Non-pigmented ciliary epithelial cell (primary cell): ENCODE measurements at regions not wholly inside any gene's neighbourhood (a gene's known extent, or its start where the extent isn't known, plus 50 kb on each side); places are given as distances from the start of the nearest gene placed in this dataset.

Experiments used
- DNase-seq: peaks from one replicate; pipeline ENCODE4 v3.0.0-alpha.2; 2010; ENCODE audit warnings: low read depth

DNA sequence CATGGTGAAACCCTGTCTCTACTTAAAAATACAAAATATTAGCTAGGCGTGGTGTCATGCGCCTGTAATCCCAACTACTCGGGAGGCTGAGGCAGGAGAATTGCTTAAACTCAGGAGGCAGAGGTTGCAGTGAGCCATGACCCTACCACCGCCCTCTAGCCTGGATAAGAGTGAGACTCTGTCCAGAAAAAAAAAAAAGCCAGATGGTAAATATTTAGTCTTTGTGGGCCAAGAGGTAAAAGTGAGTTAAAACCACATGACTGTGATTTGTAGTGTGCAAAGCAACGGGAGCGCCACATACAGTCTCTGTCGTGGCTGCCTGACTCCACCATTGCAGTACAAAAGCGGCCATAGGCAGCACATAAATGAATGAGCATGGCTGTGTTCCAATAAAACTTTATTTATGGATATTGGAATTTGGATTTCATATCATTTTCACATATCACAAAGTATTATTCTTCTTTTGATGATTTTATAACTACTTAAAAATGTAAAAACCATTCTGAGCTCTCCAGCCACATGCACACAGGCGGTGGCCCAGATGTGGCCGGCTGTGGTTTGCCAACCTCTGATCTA lies 51.8 kb upstream of the CASZ1 start:
- no peak for DNase-seq

DNA sequence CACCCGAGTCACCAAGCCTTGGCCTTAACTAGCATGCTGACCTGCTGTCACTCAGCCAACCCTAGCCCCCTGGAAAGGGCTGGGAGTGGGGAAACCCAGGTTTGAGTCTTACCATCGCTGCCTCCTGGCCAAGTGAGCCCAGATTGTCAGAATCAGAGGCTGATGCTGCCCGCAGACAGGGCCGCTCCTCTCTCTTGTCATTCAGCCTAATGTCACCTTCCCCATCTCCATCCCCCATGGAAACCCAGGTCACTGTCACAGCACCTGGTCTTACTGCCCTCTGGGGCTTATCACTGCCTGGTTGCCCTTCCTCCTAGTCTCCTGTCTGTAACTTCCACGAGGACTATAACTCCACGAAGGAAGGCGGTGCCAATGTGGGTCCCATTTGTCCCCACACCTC lies 53.6 kb upstream of the CASZ1 start:
- no peak for DNase-seq

DNA sequence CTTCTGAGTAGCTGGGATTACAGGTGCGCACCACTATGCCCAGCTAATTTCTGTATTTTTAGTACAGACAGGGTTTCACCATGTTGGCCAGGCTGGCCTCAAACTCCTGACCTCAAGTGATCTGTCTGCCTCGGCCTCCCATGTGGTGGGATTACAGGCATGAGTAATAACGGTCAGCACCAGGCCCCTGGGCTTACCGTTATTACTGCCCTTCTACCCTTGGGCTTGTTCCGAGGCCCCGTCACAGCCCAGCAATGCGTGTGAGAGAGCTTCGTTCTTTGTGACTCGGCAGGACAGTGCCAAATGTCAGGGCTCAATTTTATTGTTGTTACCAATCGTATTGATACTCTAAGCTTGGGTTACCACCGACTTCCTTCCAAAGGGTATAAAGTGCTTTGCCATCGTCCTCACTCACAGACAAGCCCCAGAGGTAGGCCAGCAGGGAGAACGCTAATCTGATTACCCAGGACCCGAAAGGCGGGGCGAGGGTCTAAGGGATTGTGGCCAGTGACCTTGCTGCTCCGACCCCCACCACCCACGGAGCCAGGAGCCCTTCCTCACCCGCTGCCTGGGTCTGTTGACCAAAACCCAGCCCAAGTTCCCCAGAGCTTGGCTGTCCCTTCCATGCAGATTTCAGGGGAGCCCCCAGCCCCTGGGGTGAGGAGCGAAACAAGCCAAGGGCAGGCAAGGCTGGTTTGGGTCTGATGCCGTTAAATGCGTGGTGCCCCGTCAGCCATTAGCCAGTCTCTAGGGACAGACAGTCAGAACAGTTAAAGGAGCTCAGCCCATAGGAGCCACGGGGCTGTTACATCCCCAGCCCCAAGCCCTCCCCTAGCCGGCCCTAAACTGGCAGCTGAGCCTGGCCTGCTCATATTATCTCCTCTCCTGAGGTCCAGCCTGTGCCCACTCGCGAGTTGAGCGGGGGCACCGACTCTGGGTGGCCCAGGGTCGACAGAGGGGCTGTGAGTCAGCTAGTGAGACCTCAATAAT lies 54.9 kb upstream of the CASZ1 start:
- no peak for DNase-seq

DNA sequence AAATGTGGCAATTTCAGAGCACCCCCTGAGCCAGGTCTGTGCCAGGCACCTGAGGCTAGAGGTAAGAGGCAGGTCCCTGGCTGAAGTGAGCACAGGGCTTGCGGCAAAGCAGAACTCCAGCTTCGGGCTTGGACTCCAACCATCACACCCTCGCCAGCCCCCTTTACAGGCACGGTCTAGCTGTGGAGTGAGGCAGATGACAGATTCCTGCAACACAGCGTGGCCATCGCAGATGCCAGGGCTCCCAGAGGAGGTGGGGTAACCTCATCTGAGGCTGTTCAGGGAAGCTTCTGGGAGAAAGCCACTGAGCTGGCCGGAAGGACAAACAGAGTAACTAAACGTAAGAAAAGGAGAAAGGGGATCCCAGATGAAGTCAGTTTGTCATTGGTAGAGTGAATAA lies 55.6 kb upstream of the CASZ1 start:
- no peak for DNase-seq

DNA sequence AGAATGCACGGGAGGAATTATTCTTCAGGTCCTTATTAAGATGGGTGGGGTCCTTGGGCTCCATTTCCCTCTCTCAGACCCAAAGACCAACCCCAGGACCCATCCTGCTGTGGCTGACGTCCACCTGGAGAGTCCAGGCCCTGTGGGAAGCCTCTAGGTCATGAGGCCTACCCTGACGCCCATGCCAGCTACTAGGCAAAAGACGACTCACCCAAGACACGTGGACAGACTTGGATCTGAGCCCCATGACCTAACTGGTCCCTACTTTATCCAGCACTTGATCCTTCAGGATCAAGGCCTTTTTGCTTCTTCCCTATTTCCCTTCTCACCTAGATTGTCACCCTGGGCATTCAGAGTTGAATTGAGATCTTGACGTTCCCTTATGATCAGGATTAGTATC lies 56.0 kb upstream of the CASZ1 start:
- no peak for DNase-seq

DNA sequence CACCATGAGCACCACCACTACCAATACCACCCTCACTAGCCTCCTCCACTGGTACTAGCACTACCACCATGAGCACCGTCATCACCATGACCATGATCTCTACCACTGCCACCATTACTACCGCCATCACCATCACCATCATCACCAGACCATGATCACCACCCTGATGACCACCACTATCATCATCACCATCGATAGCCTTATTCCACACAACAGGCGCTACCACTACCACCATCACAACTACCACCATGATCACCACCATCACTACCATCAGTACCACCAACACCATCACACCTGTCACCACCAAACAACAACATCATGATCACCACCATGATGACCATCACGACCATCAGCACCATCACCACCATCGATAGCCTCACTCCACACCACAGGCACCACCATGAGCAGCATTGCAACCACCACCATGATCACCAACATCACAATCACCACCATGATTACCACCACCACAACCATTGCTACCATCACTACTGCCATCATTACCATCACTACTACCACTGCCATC lies 56.6 kb upstream of the CASZ1 start:
- DNase-seq = no peak

DNA sequence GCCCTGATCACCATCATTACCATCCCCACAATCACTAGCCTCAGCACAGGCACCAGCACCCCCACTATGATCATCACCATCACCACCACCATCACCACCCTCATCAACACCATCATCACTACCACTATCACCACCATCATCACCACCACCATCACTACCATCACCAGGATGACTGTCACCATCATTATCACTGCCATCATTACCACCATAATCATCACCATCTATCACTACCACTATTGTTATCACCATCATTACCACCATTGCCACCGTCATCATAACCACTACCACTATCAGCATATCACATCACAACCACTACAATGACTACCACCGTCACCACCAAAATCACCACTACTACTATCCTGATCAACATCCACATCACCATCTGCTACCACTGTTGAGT lies 57.3 kb upstream of the CASZ1 start:
- DNase-seq = no peak

DNA sequence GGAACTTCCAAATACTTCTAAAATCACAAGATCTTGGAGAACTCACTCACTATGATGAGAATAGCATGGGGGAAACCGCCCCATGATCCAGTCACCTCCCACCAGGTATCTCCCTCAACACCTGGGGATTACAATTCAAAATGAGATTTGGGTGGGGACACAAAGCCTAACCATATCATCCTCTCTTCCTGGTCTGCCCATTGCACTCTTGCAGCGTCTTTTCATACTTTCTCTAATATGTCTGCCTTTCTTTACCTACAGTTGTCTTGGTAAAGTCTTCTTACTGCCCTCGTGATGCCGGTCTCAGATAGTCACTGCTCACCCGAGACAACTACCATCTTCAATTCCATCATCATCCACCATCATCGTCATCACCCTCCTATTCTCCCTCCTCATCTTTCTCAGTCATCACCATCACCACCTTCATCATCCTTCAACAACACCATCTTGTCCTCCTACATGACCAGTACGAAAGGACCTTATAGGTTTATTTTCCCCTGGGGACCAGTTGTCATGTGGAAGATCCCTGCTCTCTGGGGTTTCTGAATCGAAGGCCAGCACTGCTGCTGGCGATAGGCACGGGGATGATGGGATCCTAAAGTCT lies 58.5 kb upstream of the CASZ1 start:
- no peak for DNase-seq

DNA sequence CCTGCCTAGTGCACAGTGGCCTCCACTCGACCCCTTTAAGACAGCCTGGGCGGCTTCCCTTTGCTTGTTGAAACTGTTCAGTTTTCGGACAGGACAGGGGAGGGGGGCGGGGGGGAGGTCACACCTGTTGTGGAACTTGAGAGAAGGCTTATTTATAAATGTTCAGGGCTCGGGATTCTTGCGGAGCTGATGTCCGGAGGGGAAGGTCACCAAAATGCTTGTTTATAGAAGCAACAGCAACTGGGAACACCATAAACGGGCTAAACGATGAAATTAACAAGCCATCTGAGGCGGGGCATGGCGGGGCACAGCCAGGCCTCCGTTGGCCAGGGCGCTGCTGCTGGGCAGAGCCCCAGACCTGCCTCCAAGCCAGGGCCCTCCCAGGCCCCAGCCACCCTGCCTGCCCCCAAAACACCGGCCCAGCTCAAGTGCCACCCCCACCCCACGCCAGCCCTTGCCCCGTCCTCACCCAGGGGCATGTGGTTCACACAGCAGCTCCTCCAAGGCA lies 59.8 kb upstream of the CASZ1 start:
- no peak for DNase-seq

DNA sequence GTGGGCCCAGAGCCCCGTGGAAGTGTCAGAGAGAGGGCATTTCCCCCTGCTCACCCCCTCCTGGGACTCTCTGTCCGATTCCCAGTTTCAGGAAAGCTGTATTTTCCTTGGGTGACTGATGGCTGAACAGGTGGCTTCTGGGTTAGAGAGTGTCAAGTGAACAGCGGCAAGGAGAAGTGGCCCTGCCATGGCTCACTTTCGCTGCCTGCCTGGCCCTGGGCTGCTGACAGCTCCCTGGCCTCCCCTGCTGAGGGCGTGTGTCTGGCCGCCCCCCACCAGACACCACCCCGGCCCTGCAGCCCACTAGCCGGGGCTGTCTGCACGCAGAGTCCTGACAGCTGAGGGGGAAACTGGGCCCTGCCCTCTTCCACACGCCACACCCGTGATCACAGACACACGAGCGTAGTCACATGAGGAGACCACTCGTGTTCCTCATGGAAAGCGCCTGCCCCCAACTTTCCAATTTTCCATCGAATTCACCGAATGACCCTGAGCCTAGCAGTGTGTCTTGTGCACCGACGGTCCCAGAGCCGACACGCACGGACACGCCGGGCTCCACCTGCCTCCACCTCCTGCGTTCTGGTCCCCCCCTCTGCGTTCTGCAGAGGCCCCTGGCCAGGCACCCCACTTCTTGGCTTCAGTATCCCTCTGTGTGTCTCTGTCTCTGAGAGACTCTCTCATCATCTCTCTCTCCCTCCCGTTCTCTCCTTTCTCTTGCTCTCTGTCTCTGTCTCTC lies 60.6 kb upstream of the CASZ1 start:
- DNase-seq = no peak

DNA sequence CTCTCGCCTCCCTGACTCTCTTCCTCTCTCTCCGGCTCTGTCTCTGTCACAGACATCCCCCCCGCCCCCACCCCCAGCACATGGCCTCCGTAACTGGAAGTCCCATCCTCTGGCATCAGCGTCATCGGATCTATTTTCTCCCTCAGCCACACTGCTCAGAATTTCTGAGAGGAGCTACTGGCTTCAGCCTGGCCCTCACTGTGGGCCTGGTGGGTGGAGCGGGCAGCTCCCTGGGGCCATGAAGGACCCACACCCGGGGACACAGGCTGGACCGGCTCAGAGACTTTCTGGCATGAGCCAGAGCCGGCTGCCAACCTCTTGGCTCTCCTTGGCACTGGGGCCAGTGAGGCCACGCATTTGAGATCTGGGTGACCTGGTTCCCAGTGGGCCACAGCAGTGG lies 61.2 kb upstream of the CASZ1 start:
- no peak for DNase-seq

DNA sequence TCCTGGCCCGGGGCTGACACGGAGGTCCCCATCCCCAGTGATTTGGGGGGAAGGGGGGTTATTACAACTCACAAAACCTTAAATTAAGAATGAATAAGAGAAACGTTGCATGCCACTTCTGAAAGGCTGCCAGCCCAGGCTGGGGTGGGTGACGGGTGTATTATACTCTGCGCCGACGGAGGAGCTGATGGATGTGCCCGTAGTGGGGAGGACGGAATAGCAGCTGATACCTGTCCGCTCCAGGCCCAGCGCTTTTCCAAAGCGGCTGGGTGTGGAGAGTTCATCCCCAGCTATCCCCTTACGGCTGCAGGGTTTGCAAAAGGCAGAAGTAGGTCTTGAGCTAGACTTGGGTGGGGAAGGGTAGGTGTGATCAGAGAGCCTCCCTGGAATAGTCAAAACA lies 63.8 kb upstream of the CASZ1 start:
- no peak for DNase-seq

DNA sequence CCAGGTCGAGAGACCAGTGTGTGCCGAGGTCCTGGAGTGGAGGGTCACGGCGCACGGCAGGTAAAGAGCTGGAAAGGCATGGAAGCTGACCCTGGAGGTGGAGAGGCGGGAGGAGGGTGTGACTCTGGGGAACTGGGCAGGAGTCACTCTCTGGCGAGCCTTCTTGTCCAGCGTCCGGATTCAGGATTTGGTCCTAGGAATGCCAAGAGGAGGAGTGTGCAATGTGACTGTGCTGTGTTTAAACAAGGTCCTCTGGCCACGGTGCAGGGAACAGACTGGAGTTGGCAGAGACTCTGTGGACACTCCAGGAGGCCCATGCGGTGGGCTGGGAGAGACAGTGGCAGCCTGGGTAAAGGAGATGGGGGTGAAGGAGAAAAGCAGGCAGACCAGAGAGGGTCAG lies 64.2 kb upstream of the CASZ1 start:
- DNase-seq = no peak

DNA sequence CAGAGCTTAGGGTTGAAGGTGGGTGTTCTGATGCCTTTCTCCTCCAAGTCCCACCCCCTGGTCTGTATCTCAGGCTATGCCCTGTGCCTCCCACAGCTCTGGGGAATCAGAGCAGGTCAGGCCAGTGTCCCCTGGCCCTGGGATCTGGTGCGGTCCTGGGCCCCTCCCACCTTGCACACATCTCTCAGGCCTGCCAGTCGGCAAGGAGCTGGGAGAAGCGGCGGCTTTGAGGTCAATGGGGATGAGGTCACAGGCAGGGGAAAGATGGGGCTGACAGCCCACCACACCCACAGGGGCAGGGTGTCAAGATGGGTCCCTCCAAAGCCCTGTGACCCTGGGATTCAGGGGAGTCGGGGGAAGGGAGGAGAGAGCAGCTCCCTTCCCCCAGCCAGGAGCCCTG lies 65.4 kb upstream of the CASZ1 start:
- DNase-seq = no peak

DNA sequence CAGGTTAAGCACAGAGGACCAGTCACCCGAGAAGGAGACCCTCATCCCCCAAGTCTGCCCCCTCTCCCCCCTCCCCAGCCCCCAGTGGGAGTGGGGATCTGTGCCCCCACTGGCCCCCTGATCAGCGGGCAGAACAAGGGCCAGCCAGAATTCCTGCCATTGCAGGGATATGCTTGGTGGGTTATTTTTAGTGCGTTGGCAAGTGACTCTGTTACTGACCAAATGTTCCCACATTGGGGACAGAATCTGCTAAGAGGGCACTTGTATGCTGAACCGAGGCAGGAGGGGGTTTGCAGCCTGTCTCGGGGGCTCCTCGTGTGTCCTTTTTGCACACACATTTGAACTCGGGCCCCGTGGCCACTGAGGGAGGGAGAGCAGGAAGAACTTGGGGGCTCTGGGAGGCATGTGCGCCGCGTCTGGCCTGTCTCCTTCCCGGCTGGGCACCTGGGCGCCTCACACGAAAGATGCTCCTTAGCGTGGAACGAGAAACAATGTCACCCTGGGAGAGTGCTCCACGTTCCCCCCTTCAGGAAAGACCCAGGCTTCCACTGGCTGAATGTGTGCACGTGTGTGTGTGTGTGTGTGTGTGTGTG lies 66.4 kb upstream of the CASZ1 start:
- DNase-seq = no peak

DNA sequence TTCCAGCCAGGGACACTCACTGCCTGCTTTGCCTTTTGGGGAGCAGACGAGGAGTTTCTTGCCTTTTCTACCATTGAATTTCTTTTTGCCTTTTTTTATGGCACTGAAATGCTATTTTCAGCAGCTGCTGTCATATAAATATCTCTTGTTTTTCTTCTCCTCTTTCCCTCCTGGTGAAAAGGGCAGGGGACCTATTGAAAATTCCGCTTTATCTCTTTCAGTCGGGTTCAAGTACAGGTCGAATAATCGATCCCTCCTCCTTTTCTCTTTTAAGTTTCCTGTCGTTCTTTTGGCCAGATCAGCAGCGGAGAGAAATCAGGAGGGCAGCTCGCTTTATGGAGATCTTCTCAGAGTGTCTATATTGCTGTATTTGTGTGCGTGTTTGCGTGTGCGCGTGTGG lies 67.4 kb upstream of the CASZ1 start:
- DNase-seq = no peak

DNA sequence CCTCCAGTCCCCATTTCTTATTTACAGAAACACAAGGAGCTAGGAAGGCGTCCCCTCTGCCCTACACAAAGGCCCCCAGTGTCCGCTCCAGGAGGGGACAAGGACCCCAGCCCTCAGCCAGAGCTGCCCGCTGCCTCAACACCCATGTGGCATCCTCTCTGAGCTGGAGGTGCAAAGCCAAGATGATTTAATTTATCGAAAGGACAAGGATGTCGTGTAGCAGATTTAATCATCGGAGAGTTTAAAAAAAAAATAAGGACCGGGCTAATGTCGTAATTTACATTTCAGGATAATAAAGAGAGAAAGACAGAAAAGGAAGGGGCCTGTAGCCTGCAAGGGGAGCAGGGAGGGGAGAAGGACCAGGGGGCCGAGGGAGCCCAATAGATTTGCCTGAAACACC lies 68.3 kb upstream of the CASZ1 start:
- DNase-seq = no peak

DNA sequence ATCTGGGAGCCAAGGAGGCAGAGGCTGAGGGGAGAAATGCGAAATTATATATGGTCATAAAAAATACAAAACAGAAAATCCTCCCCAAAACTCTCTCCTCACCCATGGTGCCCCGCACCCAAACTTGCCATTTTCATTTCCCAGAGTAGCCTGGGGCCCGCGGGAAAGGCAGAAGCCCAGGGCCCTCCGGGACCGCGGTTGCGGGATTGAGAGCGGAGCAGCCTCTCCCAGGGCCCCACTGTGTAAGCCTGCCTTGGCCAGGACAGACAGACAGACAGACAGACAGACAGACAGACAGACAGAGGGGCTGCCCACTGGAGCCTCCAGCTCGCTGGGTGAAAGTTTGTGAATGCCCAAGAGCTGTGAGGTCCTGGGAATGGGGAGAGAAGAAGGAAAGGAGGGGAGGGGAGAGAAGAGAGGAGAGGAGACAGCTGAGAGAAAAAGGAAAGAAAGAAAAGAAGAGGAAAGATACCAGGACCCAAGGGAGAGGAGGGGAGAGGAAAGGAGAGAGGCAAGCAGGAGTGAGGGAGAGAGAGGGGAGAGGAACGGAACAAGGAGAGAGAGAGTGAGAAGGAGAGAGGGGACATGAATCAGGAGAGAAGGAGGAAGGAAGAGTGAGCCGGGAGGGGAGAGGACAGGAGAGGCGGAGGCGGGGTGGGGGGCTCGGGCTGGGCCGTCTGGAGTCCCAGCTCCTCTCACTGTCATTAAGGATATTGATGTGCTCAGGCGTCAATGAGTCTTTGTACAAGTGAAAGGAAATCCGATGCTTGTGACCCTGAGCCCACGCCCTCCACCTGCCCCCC lies 69.3 kb upstream of the CASZ1 start:
- no peak for DNase-seq

DNA sequence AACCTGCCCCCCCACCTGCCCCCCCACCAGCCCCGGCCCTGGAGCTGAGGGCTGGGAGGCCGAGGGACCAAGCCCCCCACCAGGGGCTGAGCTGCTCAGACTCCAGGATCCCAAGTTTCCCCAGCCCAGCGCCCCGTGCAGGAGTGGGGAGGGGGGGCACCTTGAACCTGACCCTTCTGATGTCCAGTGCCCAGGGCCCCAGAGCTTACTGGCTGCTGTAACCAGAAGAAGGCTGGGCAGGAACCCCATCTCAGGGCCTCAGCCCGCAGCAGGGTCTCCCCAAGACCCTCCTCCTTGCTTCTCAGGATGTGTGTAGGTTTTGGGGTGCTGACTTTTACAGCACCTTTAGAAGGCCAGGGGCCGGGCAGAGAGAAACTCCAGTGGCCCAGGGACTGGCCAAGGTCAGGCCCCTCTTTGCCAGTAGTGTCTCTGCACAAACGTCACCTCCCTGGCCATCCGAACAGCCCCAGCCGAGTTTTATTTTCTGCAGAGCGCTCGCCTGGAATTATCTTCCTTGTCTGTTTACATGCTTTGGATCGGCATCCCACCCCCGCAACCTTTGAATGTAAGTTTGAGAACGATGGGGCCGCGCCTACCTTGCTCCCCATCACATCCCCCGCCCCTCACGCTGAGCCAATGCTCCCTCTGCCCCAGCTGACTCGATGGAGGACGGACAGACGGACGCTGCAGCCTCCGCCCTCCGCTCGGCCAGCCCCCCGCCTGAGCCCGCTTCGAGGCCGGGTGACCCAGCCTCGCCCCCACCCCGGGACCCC lies 70.1 kb upstream of the CASZ1 start:
- peak; percentile 5 for DNase-seq

DNA sequence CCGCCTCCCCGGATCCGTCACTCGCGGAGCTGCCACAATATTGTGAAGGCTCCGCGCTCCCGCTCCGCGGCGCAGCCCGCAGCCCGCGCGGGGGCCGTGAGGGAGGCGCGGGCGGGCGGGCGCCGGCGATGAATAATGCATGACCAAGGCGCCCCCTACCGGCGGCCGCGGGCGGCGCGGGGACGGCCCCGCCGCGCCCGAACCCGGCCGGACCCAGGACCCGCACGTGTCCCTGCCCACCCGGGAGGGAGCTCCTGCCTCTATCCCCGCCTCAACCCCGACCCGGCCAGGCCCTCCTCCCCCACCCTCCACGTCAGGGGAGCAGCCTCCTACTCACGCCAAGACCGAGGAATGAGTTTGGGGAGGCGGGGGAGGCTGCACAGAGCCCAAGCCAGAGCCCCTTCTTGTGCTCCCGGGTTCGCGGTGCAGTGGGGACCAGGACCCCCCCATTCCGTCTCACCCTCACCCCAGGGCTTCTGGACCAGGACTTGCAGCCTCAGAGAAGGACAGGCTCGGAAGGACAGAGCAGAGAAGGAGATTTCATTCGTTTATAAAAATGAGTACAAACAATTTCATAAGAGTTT lies 70.8 kb upstream of the CASZ1 start:
- no peak for DNase-seq
